Endothelial cell of umbilical vein (primary cell): ENCODE measurements at regions not wholly inside any gene's neighbourhood (a gene's known extent, or its start where the extent isn't known, plus 50 kb on each side); places are given as distances from the start of the nearest gene placed in this dataset.

Experiments
- BruUV-seq: library from RNA; stranded (reverse); fragments of 400-500 nt; replicated peaks from 2 replicates; lab custom pipeline; 2021; lab: Mats Ljungman, UMichigan
- CTCF ChIA-PET: fragments of 300-600, 350-600 bp; sonication (Branson Sonifier 250); formaldehyde crosslinking; loops from one replicate; lab custom pipeline; 2021; ENCODE audit warnings: antibody characterized with exemption, inconsistent platforms; lab: Charles Lee
- POLR2A ChIA-PET: fragments of 300-600, 350-600 bp; sonication (Branson Sonifier 250); formaldehyde crosslinking; loops from one replicate; lab custom pipeline; 2021; ENCODE audit warnings: antibody characterized with exemption, inconsistent platforms; lab: Charles Lee
- DNase-seq: peaks from one replicate; pipeline ENCODE4 v3.0.0-alpha.2; 2011; ENCODE audit warnings: low read depth, low spot score
- FAIRE-seq: peaks from 2 replicates; lab custom pipeline; 2011; peaks lifted over from hg19 to GRCh38; lab: Jason Lieb, UNC
- H2AFZ ChIP-seq: 2 replicates; pipeline ENCODE4 v1.6.0; 2012; ENCODE audit warnings: low read depth, low read length, control low read depth, inconsistent platforms
- H3K27ac ChIP-seq: 2 replicates; pipeline ENCODE4 v1.5.1; 2011; ENCODE audit warnings: low read depth, mild to moderate bottlenecking, control low read depth, low read length, moderate library complexity; ENCODE audit not compliant: insufficient read depth
- H3K27me3 ChIP-seq, 2 experiments: 2 replicates each; pipeline versions ENCODE4 v1.6.0 to v1.6.1; 2011; ENCODE audit warnings: low read length in 2 of 2, mixed read lengths in 1 of 2; ENCODE audit not compliant: control insufficient read depth in 2 of 2, insufficient read depth in 2 of 2
- H3K36me3 ChIP-seq, 2 experiments: 2 replicates in 1 of 2; 3 replicates in 1 of 2; pipeline ENCODE4 v1.5.1; 2011; ENCODE audit warnings: low read length in 2 of 2, mild to moderate bottlenecking in 1 of 2, moderate library complexity in 1 of 2; ENCODE audit not compliant: control insufficient read depth in 2 of 2, insufficient read depth in 2 of 2; ENCODE audit errors: extremely low read depth in 1 of 2
- H3K4me1 ChIP-seq: 3 replicates; pipeline ENCODE4 v1.5.1; 2011; ENCODE audit warnings: mild to moderate bottlenecking, low read length; ENCODE audit not compliant: control insufficient read depth, insufficient read depth; ENCODE audit errors: extremely low read depth
- H3K4me2 ChIP-seq: 2 replicates; pipeline ENCODE4 v1.6.1; 2011; ENCODE audit warnings: low read length, control low read depth, mixed read lengths; ENCODE audit not compliant: insufficient read depth
- H3K4me3 ChIP-seq, 3 experiments: fragments of 200-600 bp in 1 of 3; sonication (generic), shearing (Covaris generic) in 1 of 3; replicated peaks in 1 of 3; 2 replicates each; pipeline ENCODE4 v1.5.1; 2011 to 2016; ENCODE audit warnings: control low read depth in 3 of 3, low read length in 3 of 3, mild to moderate bottlenecking in 2 of 3, inconsistent platforms in 1 of 3, low read depth in 1 of 3, moderate library complexity in 1 of 3; ENCODE audit not compliant: insufficient read depth in 1 of 3
- H3K79me2 ChIP-seq: 2 replicates; pipeline ENCODE4 v1.6.0; 2012; ENCODE audit warnings: low read length, inconsistent platforms; ENCODE audit not compliant: control insufficient read depth, insufficient read depth
- H3K9ac ChIP-seq: replicated peaks from 2 replicates; pipeline ENCODE3; 2011; ENCODE audit warnings: low read length, control low read depth; ENCODE audit not compliant: insufficient read depth; ENCODE audit errors: extremely low read depth
- H3K9me1 ChIP-seq: replicated peaks from 3 replicates; pipeline ENCODE4 v1.6.0; 2011; ENCODE audit warnings: mild to moderate bottlenecking, low read length; ENCODE audit not compliant: control insufficient read depth, insufficient read depth; ENCODE audit errors: extremely low read depth
- H3K9me3 ChIP-seq: replicated peaks from 2 replicates; pipeline ENCODE4 v1.5.1; 2012; ENCODE audit warnings: low read length, inconsistent platforms; ENCODE audit not compliant: control insufficient read depth, insufficient read depth
- H4K20me1 ChIP-seq: replicated peaks from 2 replicates; pipeline ENCODE3; 2011; ENCODE audit warnings: mild to moderate bottlenecking, low read length; ENCODE audit not compliant: control insufficient read depth, insufficient read depth; ENCODE audit errors: extremely low read depth
- EZH2 ChIP-seq: IDR thresholded peaks from 2 replicates; pipeline ENCODE4 v1.6.1; 2012; ENCODE audit warnings: borderline replicate concordance, low read depth, mild to moderate bottlenecking, moderate library complexity, low read length, inconsistent platforms; ENCODE audit not compliant: severe bottlenecking
- FOS ChIP-seq: IDR thresholded peaks from 2 replicates; pipeline ENCODE4 v1.6.1; 2011; ENCODE audit warnings: mild to moderate bottlenecking, low read length, moderate library complexity, borderline replicate concordance; ENCODE audit not compliant: insufficient read depth
- GATA2 ChIP-seq: IDR thresholded peaks from 2 replicates; pipeline ENCODE4 v1.7.0; 2011; ENCODE audit warnings: low read depth, mild to moderate bottlenecking, moderate library complexity, mixed read lengths, low read length; ENCODE audit not compliant: insufficient read length, insufficient read depth
- JUN ChIP-seq: IDR thresholded peaks from 2 replicates; pipeline ENCODE4 v1.6.1; 2011; ENCODE audit warnings: borderline replicate concordance, low read depth; ENCODE audit not compliant: insufficient read length, insufficient read depth
- MYC ChIP-seq: IDR thresholded peaks from one replicate; pipeline ENCODE4 v1.6.1; 2011; ENCODE audit warnings: mild to moderate bottlenecking, low read depth, low read length
- POLR2A ChIP-seq: IDR thresholded peaks from 2 replicates; pipeline ENCODE4 v1.6.1; 2012; ENCODE audit warnings: low read depth, mild to moderate bottlenecking, control low read depth, low read length
- POLR2AphosphoS5 ChIP-seq: IDR thresholded peaks from 2 replicates; pipeline ENCODE4 v1.6.1; 2012; ENCODE audit warnings: low read depth, mild to moderate bottlenecking, control low read depth, low read length, moderate library complexity; ENCODE audit not compliant: insufficient read depth
- dilution Hi-C: fragments of 300-500 bp; cut with MboI; formaldehyde crosslinking; loops from one replicate; pipeline ENCODE4 v1.15.0; 2019; ENCODE audit warnings: low sequenced_read_pairs; ENCODE audit not compliant: extremely low pct_ligation_motif_present
- intact Hi-C: fragments of 100-400 bp; cut with micrococcal nuclease; formaldehyde crosslinking; loops from one replicate; pipeline ENCODE4 v1.10.0; 2022
- TF ChIP-seq, protein P1 (sequence below): IDR thresholded peaks from 2 replicates; pipeline ENCODE4 v1.6.1; 2011; ENCODE audit not compliant: insufficient read depth, insufficient read length
- TF ChIP-seq, protein P2 (sequence below), 2 donors: IDR thresholded peaks; 1 replicate in 1 of 2; 2 replicates in 1 of 2; pipeline ENCODE4 v1.5.1; 2011; ENCODE audit warnings: low read length in 2 of 2, mild to moderate bottlenecking in 2 of 2, moderate library complexity in 2 of 2, control low read depth in 1 of 2, inconsistent platforms in 1 of 2, low read depth in 1 of 2; ENCODE audit not compliant: insufficient read depth in 1 of 2; ENCODE audit errors: extremely low read depth in 1 of 2

DNA sequence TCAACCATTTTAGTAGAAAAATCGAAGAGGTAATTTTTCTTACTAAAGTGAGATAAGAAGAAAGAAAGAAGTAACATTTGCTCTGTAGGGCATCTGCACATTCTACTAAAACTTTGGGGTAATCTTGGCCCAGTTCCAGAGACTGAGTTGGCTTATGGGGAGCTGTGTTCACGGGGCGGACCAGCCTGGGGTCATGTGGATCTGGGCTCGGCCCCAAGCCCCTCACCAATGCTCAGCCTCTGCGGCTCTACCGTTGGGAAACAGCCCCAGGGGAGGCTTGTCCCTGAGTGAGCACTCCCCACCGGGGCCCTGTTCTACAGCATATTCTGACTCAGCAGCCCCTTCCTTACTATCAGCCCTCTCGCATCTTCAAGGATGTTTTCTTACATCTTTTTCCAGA lies 132.3 kb downstream of the RTP5 start:
- no peak overlapping the region for H3K4me3 ChIP-seq
- dilution Hi-C loops (no loop called here), intact Hi-C loops (no loop called here)
- H3K4me2 ChIP-seq: no peak overlapping the region
- FAIRE-seq (no peak), DNase-seq (no peak)
- no peaks in the 10 kb centered on the region for H4K20me1 ChIP-seq
- H3K9me1 ChIP-seq: no peaks in the 10 kb centered on the region
- no peak overlapping the region for H3K9ac ChIP-seq
- H3K27me3 ChIP-seq: peaks cover 0 to 2% of the 10 kb centered on the region in 2 experiments
- no peaks in the 10 kb centered on the region for H3K4me1 ChIP-seq
- ChIA-PET CTCF (no interaction called here), POLR2A (no interaction called here)
- H3K79me2 ChIP-seq: no peaks in the 10 kb centered on the region
- no peak overlapping the region for H2AFZ ChIP-seq
- no TSS peak for BruUV-seq
- no peaks in the 10 kb centered on the region for H3K9me3 ChIP-seq
- H3K36me3 ChIP-seq: no peaks in the 10 kb centered on the region
- no peak overlapping the region for H3K27ac ChIP-seq
- TF ChIP-seq, protein P1, sequence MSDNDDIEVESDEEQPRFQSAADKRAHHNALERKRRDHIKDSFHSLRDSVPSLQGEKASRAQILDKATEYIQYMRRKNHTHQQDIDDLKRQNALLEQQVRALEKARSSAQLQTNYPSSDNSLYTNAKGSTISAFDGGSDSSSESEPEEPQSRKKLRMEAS: no peak
- TF ChIP-seq GATA2 (no peak), POLR2A (no peak)

DNA sequence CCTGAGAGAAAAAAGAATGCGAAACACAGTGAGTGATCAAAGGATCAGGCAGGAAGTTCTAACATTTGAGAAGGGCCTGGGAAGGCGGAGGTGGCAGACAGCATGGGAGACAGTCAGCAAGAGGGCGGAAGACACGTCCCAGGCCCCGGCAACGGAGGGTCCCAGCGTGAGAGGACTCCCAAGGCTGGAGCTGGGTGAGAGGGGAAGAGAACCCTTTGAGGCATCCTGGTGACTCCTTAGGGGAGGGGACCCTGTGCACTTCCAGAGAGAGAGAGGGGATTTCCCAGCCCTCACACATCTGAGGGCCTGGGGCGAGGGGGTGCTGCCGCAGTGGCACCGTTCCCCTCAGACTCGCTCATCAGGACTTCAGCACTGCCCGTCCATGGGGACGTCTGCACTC lies 133.4 kb downstream of the RTP5 start:
- no peaks in the 10 kb centered on the region for H3K4me1 ChIP-seq
- no peak overlapping the region for H2AFZ ChIP-seq
- TF ChIP-seq EZH2 (no peak), FOS (no peak), POLR2AphosphoS5 (no peak), GATA2 (no peak), MYC (no peak), JUN (no peak), POLR2A (no peak)
- TF ChIP-seq, protein P1: no peak
- TF ChIP-seq, protein P2, sequence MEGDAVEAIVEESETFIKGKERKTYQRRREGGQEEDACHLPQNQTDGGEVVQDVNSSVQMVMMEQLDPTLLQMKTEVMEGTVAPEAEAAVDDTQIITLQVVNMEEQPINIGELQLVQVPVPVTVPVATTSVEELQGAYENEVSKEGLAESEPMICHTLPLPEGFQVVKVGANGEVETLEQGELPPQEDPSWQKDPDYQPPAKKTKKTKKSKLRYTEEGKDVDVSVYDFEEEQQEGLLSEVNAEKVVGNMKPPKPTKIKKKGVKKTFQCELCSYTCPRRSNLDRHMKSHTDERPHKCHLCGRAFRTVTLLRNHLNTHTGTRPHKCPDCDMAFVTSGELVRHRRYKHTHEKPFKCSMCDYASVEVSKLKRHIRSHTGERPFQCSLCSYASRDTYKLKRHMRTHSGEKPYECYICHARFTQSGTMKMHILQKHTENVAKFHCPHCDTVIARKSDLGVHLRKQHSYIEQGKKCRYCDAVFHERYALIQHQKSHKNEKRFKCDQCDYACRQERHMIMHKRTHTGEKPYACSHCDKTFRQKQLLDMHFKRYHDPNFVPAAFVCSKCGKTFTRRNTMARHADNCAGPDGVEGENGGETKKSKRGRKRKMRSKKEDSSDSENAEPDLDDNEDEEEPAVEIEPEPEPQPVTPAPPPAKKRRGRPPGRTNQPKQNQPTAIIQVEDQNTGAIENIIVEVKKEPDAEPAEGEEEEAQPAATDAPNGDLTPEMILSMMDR (IDR thresholded peaks at IDR 0.05; ENCODE audit: extremely low read depth in 1 of 2, insufficient read depth in 1 of 2, low read depth in 1 of 2, low read length in 2 of 2): no peak
- CTCF ChIA-PET: no interaction called here
- H3K4me3 ChIP-seq: no peak overlapping the region
- H3K9me1 ChIP-seq: no peaks in the 10 kb centered on the region
- H3K79me2 ChIP-seq: no peaks in the 10 kb centered on the region
- DNase-seq (no peak), FAIRE-seq (no peak)
- H3K9ac ChIP-seq: no peak overlapping the region
- intact Hi-C loops: no loop called here
- dilution Hi-C loops: no loop called here
- H4K20me1 ChIP-seq: no peaks in the 10 kb centered on the region
- H3K27ac ChIP-seq: no peak overlapping the region
- no peak overlapping the region for H3K4me2 ChIP-seq
- POLR2A ChIA-PET: no interaction called here
- H3K36me3 ChIP-seq: no peaks in the 10 kb centered on the region
- no TSS peak for BruUV-seq
- no peaks in the 10 kb centered on the region for H3K9me3 ChIP-seq
- peaks cover 0 to 2% of the 10 kb centered on the region in 2 experiments for H3K27me3 ChIP-seq
